WI38 (cell line): ENCODE measurements at regions not wholly inside any gene's neighbourhood (a gene's known extent, or its start where the extent isn't known, plus 50 kb on each side); places are given as distances from the start of the nearest gene placed in this dataset.

Source experiments
- H3K4me3 ChIP-seq: 2 replicates; pipeline ENCODE4 v1.5.1; 2011; ENCODE audit warnings: low read depth, mild to moderate bottlenecking, control low read depth, low read length
- TF ChIP-seq, protein P1 (sequence below): IDR thresholded peaks from 2 replicates; pipeline ENCODE4 v1.5.1; 2012; ENCODE audit warnings: low read depth, mild to moderate bottlenecking, control low read depth, low read length

DNA sequence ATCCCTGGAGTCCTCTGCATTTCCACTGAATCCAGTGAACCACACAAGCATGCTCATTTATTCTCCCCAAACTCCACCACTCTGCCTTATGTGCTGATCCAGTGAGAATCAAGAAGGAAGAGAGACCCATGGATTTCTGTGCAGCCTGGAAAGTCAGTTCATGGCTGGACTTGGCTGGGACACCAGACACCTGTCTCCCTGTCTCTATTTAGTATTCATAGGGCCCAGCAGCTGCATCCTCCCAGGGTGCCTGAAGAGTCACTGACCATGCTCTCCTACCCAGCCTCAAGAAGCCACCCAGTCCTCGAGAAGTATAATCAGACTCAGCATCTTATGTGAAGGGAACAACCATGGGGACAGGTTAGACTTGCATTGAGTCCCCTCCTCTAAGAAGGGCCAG is 83.2 kb downstream of the ZNF280B start:
- TF ChIP-seq, protein P1, sequence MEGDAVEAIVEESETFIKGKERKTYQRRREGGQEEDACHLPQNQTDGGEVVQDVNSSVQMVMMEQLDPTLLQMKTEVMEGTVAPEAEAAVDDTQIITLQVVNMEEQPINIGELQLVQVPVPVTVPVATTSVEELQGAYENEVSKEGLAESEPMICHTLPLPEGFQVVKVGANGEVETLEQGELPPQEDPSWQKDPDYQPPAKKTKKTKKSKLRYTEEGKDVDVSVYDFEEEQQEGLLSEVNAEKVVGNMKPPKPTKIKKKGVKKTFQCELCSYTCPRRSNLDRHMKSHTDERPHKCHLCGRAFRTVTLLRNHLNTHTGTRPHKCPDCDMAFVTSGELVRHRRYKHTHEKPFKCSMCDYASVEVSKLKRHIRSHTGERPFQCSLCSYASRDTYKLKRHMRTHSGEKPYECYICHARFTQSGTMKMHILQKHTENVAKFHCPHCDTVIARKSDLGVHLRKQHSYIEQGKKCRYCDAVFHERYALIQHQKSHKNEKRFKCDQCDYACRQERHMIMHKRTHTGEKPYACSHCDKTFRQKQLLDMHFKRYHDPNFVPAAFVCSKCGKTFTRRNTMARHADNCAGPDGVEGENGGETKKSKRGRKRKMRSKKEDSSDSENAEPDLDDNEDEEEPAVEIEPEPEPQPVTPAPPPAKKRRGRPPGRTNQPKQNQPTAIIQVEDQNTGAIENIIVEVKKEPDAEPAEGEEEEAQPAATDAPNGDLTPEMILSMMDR, result no peak
- H3K4me3 ChIP-seq, result no peak overlapping the region

DNA sequence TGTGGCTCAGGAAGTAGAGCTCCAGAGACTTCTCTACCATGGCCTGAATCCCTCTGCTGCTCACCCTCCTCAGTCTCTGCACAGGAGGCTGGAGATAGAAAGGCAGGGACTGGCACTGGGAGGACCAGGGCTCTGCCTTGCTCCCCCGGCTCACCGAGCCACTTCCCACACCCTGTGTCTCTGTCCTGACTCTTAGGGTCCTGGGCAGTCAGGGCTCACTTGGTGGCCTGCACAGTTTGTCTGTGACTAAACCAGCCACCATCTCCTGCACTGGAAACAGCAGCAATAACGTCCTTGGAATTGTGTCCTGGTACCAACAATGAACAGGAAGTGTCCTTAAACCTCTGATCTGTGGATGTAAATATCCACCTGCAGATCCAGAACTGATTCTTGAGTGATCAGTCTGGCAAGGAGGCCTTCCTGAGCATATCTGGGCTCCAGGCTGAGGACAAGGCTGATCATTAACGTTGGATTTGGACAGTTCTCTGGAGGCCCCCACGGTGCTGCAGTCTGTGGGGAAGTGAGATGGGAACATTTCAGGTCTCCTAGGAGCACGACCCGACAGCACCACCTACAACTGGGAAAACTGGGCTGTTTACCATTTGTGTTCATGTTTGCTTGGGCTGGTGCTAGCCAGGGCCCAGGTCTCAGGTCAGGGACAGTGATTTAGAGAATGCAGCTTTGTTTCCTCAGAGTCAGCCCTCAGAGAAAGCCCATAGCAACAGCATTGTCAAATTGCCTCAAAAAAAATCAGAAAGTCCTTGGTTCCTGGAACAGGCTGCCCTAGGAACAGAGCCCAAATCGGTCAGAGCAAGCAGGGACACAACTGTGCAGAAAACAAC is 82.5 kb downstream of the ZNF280B start:
- H3K4me3 ChIP-seq, result no peak overlapping the region
- TF ChIP-seq, protein P1, result no peak

DNA sequence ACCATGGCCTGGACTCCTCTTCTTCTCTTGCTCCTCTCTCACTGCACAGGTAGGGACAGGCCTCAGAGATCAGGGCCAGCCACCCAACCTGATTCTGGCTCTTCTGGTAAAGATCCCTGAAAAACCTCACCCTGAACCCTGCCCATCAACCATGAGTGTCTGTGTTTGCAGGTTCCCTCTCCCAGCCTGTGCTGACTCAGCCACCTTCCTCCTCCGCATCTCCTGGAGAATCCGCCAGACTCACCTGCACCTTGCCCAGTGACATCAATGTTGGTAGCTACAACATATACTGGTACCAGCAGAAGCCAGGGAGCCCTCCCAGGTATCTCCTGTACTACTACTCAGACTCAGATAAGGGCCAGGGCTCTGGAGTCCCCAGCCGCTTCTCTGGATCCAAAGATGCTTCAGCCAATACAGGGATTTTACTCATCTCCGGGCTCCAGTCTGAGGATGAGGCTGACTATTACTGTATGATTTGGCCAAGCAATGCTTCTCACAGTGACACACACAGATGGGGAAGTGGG is 80.9 kb downstream of the ZNF280B start:
- TF ChIP-seq, protein P1, result no peak

DNA sequence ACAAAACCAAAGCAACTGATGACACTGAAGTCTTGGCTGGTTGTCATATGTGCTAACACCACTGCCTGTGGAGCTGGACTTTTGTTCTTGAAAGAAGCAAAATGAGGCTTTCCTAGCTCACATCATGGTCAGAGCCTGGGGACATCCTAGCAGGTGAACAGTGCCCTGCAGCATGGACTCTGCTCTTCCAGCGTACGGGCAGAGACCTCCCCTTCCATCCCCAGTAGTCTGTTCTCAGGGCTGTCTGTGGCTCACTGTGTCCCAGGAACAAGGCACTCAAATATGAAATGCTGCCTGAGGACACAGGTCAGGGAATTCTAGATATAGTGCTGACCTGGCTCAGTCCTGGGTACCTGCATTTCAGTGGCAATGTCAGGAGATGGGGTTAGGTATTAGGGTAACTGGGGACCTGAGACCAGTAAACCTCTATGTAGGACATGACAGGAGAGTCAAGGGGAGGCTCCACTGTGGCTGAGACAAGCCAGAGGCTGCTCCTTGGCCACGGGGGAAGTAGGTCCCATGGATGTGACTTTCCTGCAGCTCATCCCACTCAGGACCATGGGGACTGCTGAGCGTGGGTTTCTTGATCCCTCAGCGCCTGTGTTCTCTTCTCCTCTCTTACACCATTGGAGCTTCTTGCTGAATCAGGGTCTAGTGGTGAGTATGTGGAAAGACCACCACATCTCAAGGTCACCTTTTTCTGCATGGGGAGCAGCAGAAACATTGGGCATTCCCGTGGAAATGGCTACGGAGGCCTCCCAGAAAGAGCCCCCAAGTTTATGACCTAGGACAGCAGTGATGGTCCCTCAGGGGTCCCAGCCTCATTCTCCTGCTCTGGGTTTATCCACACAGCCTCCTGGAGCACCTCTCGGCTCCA is 80.1 kb downstream of the ZNF280B start:
- H3K4me3 ChIP-seq, result no peak overlapping the region
- TF ChIP-seq, protein P1, result no peak

More for the DNA sequence above, 80.9 kb downstream of the ZNF280B start:
- no peak overlapping the region for H3K4me3 ChIP-seq

DNA sequence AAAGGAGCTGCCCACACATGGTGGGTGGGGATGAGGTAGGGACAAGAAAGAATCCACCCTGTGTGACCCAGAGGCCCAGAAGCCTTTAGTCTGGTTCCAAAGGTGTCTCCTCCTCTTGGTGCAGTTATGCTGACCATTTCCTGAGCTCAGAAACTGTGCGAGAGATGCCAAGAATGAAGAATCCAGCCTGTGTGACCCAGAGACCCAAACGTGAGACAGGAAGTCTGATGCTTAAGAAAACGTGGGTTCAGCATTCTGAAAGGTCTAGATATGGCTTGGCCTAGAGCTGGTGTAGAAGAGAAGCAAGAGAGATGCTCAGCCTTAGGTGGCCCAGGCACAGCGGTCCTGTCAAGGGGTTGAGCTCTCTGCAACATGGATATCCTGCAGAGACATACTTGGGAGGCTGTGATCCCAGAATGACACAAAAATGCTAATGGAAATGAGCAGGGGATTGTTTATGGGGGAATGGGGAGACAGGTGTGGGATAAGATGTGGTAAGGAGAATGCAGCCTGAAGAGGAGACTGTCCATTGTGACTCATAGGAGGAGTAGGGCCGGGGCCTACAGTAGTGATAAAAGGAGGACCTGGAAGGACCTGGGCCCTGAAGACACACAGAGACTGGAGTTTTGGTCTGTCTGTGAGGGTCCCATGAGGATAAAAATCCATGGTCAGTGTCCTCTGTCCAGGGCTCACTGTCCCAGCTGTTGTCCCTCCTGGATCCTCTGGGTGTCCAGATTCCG is 79.0 kb downstream of the ZNF280B start:
- TF ChIP-seq, protein P1, result no peak
- H3K4me3 ChIP-seq, result no peak overlapping the region

DNA sequence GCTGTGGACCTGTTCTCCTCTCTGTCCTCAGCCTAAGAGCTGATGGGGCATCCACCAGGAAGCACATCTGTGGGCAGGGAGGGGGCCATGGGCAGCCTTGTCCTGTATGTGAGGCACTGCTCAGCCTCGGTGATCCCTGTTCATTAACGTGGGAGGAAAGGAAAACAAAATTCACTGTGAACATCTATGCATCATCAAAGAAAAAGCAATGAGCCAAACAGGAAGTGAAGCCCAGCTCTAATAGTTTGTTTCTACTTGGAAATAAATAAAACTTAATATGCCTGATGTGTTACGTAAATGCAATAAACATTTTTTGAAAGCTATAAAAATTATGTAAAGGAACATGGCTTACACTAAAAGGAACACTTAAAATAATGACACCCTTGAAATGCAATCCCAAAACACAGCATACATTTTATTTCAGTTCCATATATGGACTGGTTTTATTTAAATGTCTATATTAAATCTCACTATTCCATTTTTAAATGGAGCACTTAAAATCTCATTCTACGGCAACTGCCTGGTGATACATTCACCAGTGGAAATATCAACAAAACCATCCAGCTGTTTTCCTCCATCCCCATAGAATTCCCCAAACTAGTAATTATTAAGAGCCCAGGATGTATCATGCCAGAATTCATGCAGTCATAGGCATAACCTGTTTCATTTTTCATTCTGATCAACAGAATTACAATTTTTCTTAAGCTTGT is 78.3 kb downstream of the ZNF280B start:
- TF ChIP-seq, protein P1, result no peak
- no peak overlapping the region for H3K4me3 ChIP-seq
